H1 (cell line): ENCODE measurements at regions not wholly inside any gene's neighbourhood (a gene's known extent, or its start where the extent isn't known, plus 50 kb on each side); places are given as distances from the start of the nearest gene placed in this dataset.
"Not testable (repeated sequence)": the region's sequence is repeated elsewhere in the genome, so short reads cannot be mapped to it uniquely, and the experiment has no call there.

Source experiments
- BCL11A ChIP-seq, 2 experiments: IDR thresholded peaks; one replicate each; pipeline ENCODE4 v1.6.1; 2011; ENCODE audit warnings: low read depth in 2 of 2, low read length in 2 of 2, mild to moderate bottlenecking in 2 of 2
- CHD2 ChIP-seq: IDR thresholded peaks from 2 replicates; pipeline ENCODE4 v1.6.1; 2012; ENCODE audit warnings: low read length, improper control_type of control experiment
- CTCF ChIP-seq, 3 experiments: IDR thresholded peaks; 1 replicate in 2 of 3; 2 replicates in 1 of 3; pipeline versions ENCODE4 v1.5.1 to v1.6.1; 2011; ENCODE audit warnings: low read length in 3 of 3, mild to moderate bottlenecking in 3 of 3, inconsistent platforms in 2 of 3, low read depth in 1 of 3, moderate library complexity in 1 of 3; ENCODE audit not compliant: insufficient read depth in 1 of 3; ENCODE audit errors: control extremely low read depth in 1 of 3
- HDAC2 ChIP-seq, 2 experiments: fragments of 300-600 bp in 1 of 2; sonication (generic) in 1 of 2; IDR thresholded peaks; 2 replicates each; pipeline ENCODE4 v1.6.1; 2011 to 2012; ENCODE audit warnings: low read depth in 2 of 2, low read length in 2 of 2, mild to moderate bottlenecking in 2 of 2, moderate library complexity in 2 of 2, borderline replicate concordance in 1 of 2, inconsistent platforms in 1 of 2
- HDAC6 ChIP-seq: IDR thresholded peaks from one replicate; pipeline ENCODE4 v1.7.1; 2012; ENCODE audit warnings: low read depth, mild to moderate bottlenecking, inconsistent platforms, low read length, moderate library complexity
- MAX ChIP-seq: IDR thresholded peaks from 2 replicates; pipeline ENCODE4 v1.6.1; 2012; ENCODE audit warnings: inconsistent platforms
- PHF8 ChIP-seq: fragments of 200-600 bp; sonication (generic); conservative IDR thresholded peaks from 2 replicates; pipeline ENCODE4 v1.7.1; 2012; ENCODE audit warnings: low read depth, mild to moderate bottlenecking, inconsistent platforms, low read length, moderate library complexity
- POLR2A ChIP-seq, 2 experiments: IDR thresholded peaks; 1 replicate in 1 of 2; 2 replicates in 1 of 2; pipeline ENCODE4 v1.6.1; 2011; ENCODE audit warnings: low read depth in 2 of 2, low read length in 2 of 2, mild to moderate bottlenecking in 2 of 2; ENCODE audit errors: control extremely low read depth in 1 of 2
- USF2 ChIP-seq: IDR thresholded peaks from 2 replicates; pipeline ENCODE4 v1.6.1; 2011; ENCODE audit warnings: low read length, improper control_type of control experiment
- YY1 ChIP-seq: IDR thresholded peaks from 2 replicates; pipeline ENCODE4 v1.6.1; 2011; ENCODE audit warnings: low read depth, mild to moderate bottlenecking, low read length
- ZNF274 ChIP-seq: IDR thresholded peaks from 2 replicates; pipeline ENCODE4 v1.7.0; 2012; ENCODE audit warnings: low read length, borderline replicate concordance; ENCODE audit errors: extremely low read depth

- not testable (repeated sequence) for TF ChIP-seq POLR2A (IDR thresholded peaks at IDR 0.05; ENCODE audit: control extremely low read depth in 1 of 2, low read depth in 2 of 2, low read length in 2 of 2); CTCF (IDR thresholded peaks at IDR 0.05; ENCODE audit: control extremely low read depth in 1 of 3, insufficient read depth in 1 of 3, low read depth in 1 of 3, low read length in 3 of 3); PHF8; ZNF274; HDAC6; MAX; CHD2; HDAC2 (IDR thresholded peaks at IDR 0.05; ENCODE audit: borderline replicate concordance in 1 of 2, low read depth in 2 of 2, low read length in 2 of 2); BCL11A (IDR thresholded peaks at IDR 0.05; ENCODE audit: low read depth in 2 of 2, low read length in 2 of 2); USF2; YY1
Measured at GRCh38 chr14:87734577-87735360, 258.2 kb downstream of the GALC start.
